Hippocampal formation (tissue), 2 donors: ENCODE measurements at regions not wholly inside any gene's neighbourhood (a gene's known extent, or its start where the extent isn't known, plus 50 kb on each side); places are given as distances from the start of the nearest gene placed in this dataset.

Experiments used
- DNase-seq, 2 donors: peaks; one replicate each; lab custom pipeline; 2025; lab: John Stamatoyannopoulos, UW

- DNase-seq, result no peak
These were observed 235.3 kb upstream of the RAB6C start for GRCh38 chr2:129744141-129744540.

- no peak for DNase-seq
These were observed 234.8 kb upstream of the RAB6C start for GRCh38 chr2:129744649-129745048.

- no peak for DNase-seq
These were observed 231.9 kb upstream of the RAB6C start for GRCh38 chr2:129747500-129748125.

GRCh38 chr2:129748250-129748649 is 231.2 kb upstream of the RAB6C start:
- DNase-seq, result peak; percentile 29 to 34

- peak in 1 of 2 donors; percentile 29 for DNase-seq
These were observed 230.8 kb upstream of the RAB6C start for GRCh38 chr2:129748653-129749052.

- DNase-seq, result no peak
These were observed 228.1 kb upstream of the RAB6C start for GRCh38 chr2:129751409-129751808.

GRCh38 chr2:129752176-129752575 is 227.3 kb upstream of the RAB6C start:
- DNase-seq, result no peak

- DNase-seq, result no peak
These were observed 226.8 kb upstream of the RAB6C start for GRCh38 chr2:129752686-129753085.

- no peak for DNase-seq
These were observed 226.2 kb upstream of the RAB6C start for GRCh38 chr2:129753261-129753660.

- no peak for DNase-seq
These were observed 225.0 kb upstream of the RAB6C start for GRCh38 chr2:129754421-129754820.

- no peak for DNase-seq
These were observed 224.6 kb upstream of the RAB6C start for GRCh38 chr2:129754831-129755230.

GRCh38 chr2:129755786-129756185 is 223.7 kb upstream of the RAB6C start:
- DNase-seq, result no peak

- no peak for DNase-seq
These were observed 223.2 kb upstream of the RAB6C start for GRCh38 chr2:129756276-129756675.

- no peak for DNase-seq
These were observed 222.0 kb upstream of the RAB6C start for GRCh38 chr2:129757366-129757914.

GRCh38 chr2:129757915-129758783 is 221.3 kb upstream of the RAB6C start:
- DNase-seq, result no peak

- DNase-seq, result peak; percentile 6 to 42
These were observed 220.5 kb upstream of the RAB6C start for GRCh38 chr2:129758784-129759471.

GRCh38 chr2:129759472-129760010 is 219.9 kb upstream of the RAB6C start:
- no peak for DNase-seq

GRCh38 chr2:129760669-129761068 is 218.8 kb upstream of the RAB6C start:
- DNase-seq, result no peak

GRCh38 chr2:129761569-129762021 is 217.9 kb upstream of the RAB6C start:
- no peak for DNase-seq

- DNase-seq, result no peak
These were observed 216.9 kb upstream of the RAB6C start for GRCh38 chr2:129762386-129763189.

- DNase-seq, result no peak
These were observed 216.1 kb upstream of the RAB6C start for GRCh38 chr2:129763190-129763846.
